ENCODE measurements at regions not wholly inside any gene's neighbourhood (a gene's known extent, or its start where the extent isn't known, plus 50 kb on each side); places are given as distances from the start of the nearest gene placed in this dataset.
A peak's percentile ranks its signal among the peaks of the same experiment; 100 is the strongest.
"Not testable (repeated sequence)": the region's sequence is repeated elsewhere in the genome, so short reads cannot be mapped to it uniquely, and the experiment has no call there.

- DNase-seq = no peak
Observed at GRCh38 chr10:78600740-78601139, 468.0 kb upstream of the ZMIZ1 start.

- no peak for DNase-seq
Observed at GRCh38 chr10:78602201-78602932, 466.4 kb upstream of the ZMIZ1 start.

- no peak for DNase-seq
Observed at GRCh38 chr10:78604286-78604685, 464.5 kb upstream of the ZMIZ1 start.

GRCh38 chr10:78604721-78605120, 464.0 kb upstream of the ZMIZ1 start:
- DNase-seq = no peak

GRCh38 chr10:78605800-78606350, 462.9 kb upstream of the ZMIZ1 start:
- DNase-seq = no peak

- not testable (repeated sequence) for DNase-seq
Observed at GRCh38 chr10:78606766-78607165, 462.0 kb upstream of the ZMIZ1 start.

- peak in 1 of 2 donors; percentile 17 for DNase-seq
Observed at GRCh38 chr10:78609976-78610375, 458.8 kb upstream of the ZMIZ1 start.

- no peak for DNase-seq
Observed at GRCh38 chr10:78613132-78613531, 455.6 kb upstream of the ZMIZ1 start.

GRCh38 chr10:78614267-78614666, 454.5 kb upstream of the ZMIZ1 start:
- DNase-seq = no peak

GRCh38 chr10:78614744-78615143, 454.0 kb upstream of the ZMIZ1 start:
- DNase-seq = no peak

GRCh38 chr10:78616125-78616695, 452.6 kb upstream of the ZMIZ1 start:
- DNase-seq = no peak

GRCh38 chr10:78617115-78617514, 451.7 kb upstream of the ZMIZ1 start:
- DNase-seq = no peak

GRCh38 chr10:78617631-78618030, 451.1 kb upstream of the ZMIZ1 start:
- no peak for DNase-seq

GRCh38 chr10:78618050-78618449, 450.7 kb upstream of the ZMIZ1 start:
- DNase-seq = no peak

- no peak for DNase-seq
Observed at GRCh38 chr10:78619115-78619851, 449.5 kb upstream of the ZMIZ1 start.

- DNase-seq = peak; percentile 48 to 59
Observed at GRCh38 chr10:78619896-78620295, 448.9 kb upstream of the ZMIZ1 start.

GRCh38 chr10:78620985-78621799, 447.6 kb upstream of the ZMIZ1 start:
- DNase-seq = peak; percentile 51 to 54

GRCh38 chr10:78623578-78624215, 445.1 kb upstream of the ZMIZ1 start:
- peak in 1 of 2 donors; percentile 26 for DNase-seq

- no peak for DNase-seq
Observed at GRCh38 chr10:78624791-78625190, 444.0 kb upstream of the ZMIZ1 start.

GRCh38 chr10:78626471-78626870, 442.3 kb upstream of the ZMIZ1 start:
- no peak for DNase-seq

GRCh38 chr10:78627254-78627795, 441.4 kb upstream of the ZMIZ1 start:
- DNase-seq = no peak

GRCh38 chr10:78628976-78629375, 439.8 kb upstream of the ZMIZ1 start:
- DNase-seq = peak; percentile 28 to 55

Measured in inflammatory macrophage (primary cell).